Posterior vena cava (tissue), 2 donors: ENCODE measurements at regions not wholly inside any gene's neighbourhood (a gene's known extent, or its start where the extent isn't known, plus 50 kb on each side); places are given as distances from the start of the nearest gene placed in this dataset.

Source experiments
- DNase-seq: peaks from one replicate; pipeline ENCODE4 v3.0.0-alpha.2; 2020; ENCODE audit warnings: low spot score
- intact Hi-C, 2 donors: fragments of 100-400 bp; cut with DNase I; formaldehyde crosslinking; loops; one replicate each; pipeline versions ENCODE4 v1.14.1 to v1.14.2; 2022 to 2023
- donor health status: DM: yes; HTN: yes; CAD: no.
- donor health status: DM: yes; HTN: yes; CAD: no.

DNA sequence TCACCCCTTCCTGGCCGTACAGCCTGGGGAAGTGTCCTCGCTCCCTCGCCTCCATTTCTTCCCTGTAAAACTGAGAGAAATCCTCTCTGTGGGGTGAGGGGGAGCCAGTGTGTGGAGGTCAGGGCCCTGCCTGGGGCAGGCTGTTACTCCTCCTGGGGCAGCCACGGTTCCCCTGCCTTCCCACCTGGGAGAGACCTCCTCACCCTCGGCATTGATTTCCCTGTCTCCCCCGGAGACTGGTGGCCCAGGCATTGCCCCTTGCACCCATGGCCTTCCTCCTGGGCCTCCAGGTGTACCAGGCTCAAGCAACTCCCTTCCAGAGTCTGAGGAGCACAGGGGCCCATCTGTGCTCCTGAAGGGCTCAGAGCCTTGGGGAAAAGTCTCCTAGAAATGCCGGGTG is 75.6 kb upstream of the RNU6ATAC start:
- DNase-seq = no peak
- intact Hi-C loops = no loop called here

DNA sequence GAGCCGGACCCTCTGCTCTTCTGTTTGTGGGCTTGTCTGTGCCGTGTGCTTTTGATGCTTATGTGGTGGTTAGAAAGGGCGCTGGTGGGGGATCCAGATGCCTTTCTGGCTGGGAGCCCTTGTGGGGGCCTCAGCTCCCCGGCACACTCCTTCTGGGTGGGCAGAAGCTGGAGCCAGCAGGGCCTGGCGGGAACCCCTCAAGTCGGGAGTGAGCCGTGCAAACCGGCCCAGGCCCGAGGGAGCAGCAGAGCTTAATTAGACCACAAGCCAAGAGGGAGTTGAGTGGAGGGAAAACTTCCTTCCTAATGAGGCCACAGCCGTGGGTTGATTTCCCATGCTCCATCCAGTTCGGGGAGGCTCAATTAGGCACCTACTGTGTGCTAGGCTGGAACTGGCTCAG is 76.0 kb upstream of the RNU6ATAC start:
- intact Hi-C loops = no loop called here
- DNase-seq = no peak

- DNase-seq = no peak
- intact Hi-C loops = no loop called here
Observed at GRCh38 chr9:134242706-134243105, 78.3 kb upstream of the RNU6ATAC start.

DNA sequence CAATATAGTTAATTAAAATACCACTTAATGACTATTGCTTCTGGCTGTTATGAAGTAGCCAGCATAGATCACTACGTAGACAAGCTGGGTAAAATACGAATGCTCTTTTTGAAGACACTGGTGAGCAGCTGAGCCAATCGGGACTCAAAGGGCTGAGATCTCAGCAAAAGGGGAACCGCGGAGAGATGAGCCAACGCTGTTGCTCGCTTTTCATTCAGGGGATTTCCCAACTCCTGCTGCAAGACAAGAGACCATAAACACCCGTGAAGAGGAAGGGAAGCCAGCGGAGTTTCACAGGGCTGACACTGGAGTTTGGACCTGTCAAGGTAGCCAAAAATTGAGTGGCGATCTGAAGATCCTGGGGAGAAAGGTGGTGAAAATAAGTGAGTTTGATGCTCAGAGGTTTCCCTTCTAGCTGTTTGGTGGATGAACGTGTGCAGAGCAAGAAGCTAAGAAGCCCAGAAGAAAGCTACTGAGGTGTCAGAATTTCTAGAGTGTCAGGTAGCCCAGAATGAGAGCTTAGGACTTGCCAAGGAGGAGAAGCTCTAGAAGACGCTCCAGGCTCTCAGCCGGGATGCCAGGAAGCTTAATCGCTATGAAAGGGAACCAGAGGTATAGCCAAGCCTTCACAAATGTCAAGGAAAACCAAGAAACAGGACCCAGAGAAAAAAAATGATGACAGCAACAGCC is 79.6 kb upstream of the RNU6ATAC start:
- no peak for DNase-seq
- intact Hi-C loops = no loop called here

GRCh38 chr9:134245179-134245578 is 80.8 kb upstream of the RNU6ATAC start:
- intact Hi-C loops = no loop called here
- DNase-seq = no peak

GRCh38 chr9:134247918-134248631 is 78.2 kb upstream of the RXRA start:
- DNase-seq = no peak
- intact Hi-C loops = no loop called here

DNA sequence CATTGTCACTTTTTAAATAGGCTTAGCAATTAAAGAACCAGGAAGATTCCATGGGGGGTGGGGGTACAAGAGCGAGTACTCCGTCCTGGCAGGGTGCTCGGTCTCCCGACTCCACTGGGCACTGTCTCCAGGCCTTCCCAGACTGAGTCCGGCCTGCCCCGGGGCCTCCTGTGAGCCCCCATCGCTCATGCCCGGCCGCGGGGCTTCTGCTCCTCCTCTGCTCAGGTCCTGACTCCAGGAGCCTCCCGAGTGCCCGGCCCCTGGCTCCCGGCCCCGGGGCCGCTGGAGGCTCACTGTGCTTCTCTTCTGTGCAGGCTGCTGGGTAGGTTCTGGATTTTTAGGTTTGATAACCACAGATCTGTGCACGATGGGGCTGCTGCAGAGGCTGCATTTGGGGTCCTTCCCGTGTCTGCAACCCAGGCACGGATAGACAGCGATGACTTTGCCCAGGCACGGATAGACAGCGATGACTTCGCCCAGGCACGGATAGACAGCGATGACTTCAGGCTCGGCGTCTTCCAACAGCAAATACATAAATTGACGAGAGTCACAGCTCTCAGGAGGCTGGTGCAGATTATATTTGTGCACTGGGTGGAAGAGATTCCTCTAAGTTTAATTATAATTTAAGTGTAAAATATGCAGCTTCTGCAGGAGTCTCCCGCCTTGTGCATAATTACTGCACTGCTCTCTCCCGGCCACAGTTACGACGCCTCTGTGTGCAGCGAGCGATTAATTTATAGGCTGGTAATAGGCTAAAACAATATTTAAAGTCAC is 74.8 kb upstream of the RXRA start:
- intact Hi-C loops = no loop called here
- DNase-seq = no peak

- intact Hi-C loops = no loop called here
Observed at GRCh38 chr9:134252084-134252830, 74.0 kb upstream of the RXRA start.

GRCh38 chr9:134253606-134254205 is 72.5 kb upstream of the RXRA start:
- DNase-seq = no peak
- intact Hi-C loops = no loop called here

More at GRCh38 chr9:134252084-134252830, 74.0 kb upstream of the RXRA start:
- DNase-seq = no peak

DNA sequence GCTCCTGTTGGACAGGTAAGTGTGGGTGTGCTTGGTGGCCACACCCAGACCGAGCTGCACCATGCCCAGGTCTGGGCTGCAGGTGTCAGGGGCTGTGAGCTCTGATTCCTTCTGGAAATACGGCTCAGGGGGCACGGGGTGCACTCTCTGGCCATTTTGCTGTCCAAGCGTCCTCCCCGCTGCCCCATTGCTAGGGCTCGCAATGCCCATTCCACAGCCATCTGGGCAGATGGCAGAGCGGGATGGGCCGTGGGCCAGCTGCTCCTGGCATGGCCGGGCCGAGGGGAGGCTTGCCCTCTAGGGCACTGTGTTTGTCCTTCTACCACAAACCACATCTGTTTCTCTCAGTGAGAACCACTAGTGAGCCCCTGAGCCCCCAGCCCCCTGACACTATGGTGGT is 67.9 kb upstream of the RXRA start:
- intact Hi-C loops = no loop called here
- DNase-seq = no peak

GRCh38 chr9:134258828-134259546 is 67.3 kb upstream of the RXRA start:
- no peak for DNase-seq
- intact Hi-C loops = no loop called here

DNA sequence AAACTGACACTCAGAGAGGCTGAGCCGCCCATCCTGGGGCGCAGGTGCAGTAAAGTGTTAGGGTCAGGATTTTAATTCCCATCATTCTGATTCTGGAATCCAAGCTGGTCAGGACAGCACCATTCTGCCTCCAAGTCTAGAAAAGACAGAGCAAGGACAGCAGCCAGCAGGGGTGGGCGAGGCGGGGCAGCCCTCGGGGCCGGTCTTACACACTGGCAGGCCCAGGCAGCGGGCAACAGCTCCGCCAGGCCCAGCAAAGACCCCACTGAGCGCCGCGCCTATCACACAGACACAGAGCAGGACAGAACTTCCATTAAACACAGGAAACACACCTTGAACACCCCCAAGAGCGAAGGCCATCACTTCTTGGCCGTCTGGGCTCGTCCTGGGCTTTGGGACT is 66.5 kb upstream of the RXRA start:
- DNase-seq = no peak
- intact Hi-C loops = no loop called here

- DNase-seq = no peak
- intact Hi-C loops = no loop called here
Observed at GRCh38 chr9:134260801-134261200, 65.5 kb upstream of the RXRA start.

DNA sequence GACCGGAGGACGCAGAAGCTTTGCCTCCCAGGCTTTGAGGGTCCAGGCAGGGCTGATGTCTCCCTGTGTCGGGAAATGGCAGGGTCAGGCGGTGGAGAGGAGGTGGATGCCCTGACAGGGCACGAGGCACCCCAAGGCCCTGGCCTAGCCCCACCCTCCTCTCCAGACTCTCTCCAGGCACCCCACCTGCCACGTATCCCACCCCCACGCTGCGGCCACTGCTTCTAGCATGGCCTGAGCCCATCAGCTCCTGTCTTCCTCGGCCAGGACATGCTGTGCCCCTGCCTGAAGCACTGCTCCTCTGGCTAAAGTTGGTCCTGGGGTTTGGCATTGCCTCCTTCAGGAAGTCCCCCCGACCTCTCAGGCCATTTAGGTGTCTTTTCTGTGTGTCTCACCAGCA is 64.2 kb upstream of the RXRA start:
- intact Hi-C loops = no loop called here

GRCh38 chr9:134263596-134263995 is 62.7 kb upstream of the RXRA start:
- intact Hi-C loops = no loop called here
- no peak for DNase-seq

More for the DNA sequence above, 64.2 kb upstream of the RXRA start:
- DNase-seq = no peak

- intact Hi-C loops = no loop called here
- DNase-seq = no peak
Observed at GRCh38 chr9:134264169-134264568, 62.1 kb upstream of the RXRA start.

GRCh38 chr9:134265078-134265477 is 61.2 kb upstream of the RXRA start:
- intact Hi-C loops = no loop called here
- no peak for DNase-seq

- intact Hi-C loops = no loop called here
Observed at GRCh38 chr9:134266418-134266817, 59.8 kb upstream of the RXRA start.

More at GRCh38 chr9:134266418-134266817, 59.8 kb upstream of the RXRA start:
- no peak for DNase-seq
